Activated CD4-positive, alpha-beta T cell treated with anti-CD3 and anti-CD28 coated beads, Interleukin-2, amount 50 U/mL, for 24 hours (primary cell): ENCODE measurements at regions not wholly inside any gene's neighbourhood (a gene's known extent, or its start where the extent isn't known, plus 50 kb on each side); places are given as distances from the start of the nearest gene placed in this dataset.

Source experiments
- DNase-seq, 2 donors: peaks; one replicate each; pipeline ENCODE4 v3.0.0-alpha.2; 2020; ENCODE audit warnings: low read depth in 1 of 2, low spot score in 1 of 2

DNA sequence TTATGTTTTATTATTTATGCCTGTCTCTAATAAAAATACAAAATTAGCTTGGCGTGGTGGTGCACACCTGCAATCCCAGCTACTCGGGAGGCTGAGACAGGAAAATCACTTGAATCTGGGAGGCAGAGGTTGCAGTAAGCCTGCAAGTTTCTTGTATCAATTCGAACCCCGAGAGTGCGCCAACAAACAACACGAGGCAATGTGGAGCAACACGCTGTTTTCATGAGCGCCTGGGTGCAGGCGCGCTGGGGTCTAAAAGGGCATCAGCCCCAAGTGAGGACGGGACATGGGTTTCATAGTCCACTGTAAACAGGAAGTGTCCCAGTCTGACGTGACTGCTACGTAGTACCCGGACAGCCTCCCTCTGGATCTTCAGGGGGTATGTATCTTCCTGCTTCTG is 1634.6 kb upstream of the AGA start:
- no peak for DNase-seq

DNA sequence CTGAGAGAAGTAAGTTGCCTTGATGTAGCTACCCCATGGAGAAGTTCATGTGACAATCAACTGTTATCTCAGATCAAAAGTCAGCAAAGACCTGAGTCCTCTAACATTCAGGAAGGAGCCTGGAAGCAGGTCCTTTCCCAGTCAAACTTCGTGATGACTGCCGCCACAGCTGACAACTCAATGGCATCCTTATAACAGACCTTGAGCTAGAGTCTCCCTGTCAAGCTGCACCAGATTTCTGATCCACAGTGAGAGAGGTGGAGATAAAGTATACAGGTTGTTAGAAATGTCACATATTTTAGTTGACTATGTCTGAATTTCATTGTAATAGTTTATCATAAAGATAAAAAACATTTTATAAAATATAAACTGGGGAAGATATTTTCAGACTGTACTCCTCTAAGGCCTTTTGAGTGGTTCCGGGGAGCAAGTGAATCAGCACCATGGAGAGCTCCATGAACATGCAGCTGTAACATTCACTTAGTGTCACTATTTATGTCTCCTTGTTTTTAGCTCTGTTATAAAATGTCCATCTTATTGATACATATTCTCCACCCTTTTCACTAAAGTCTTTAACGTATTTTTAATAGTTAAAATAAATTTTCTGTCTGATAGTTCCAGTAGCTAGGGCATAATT is 1653.5 kb upstream of the AGA start:
- DNase-seq: no peak

DNA sequence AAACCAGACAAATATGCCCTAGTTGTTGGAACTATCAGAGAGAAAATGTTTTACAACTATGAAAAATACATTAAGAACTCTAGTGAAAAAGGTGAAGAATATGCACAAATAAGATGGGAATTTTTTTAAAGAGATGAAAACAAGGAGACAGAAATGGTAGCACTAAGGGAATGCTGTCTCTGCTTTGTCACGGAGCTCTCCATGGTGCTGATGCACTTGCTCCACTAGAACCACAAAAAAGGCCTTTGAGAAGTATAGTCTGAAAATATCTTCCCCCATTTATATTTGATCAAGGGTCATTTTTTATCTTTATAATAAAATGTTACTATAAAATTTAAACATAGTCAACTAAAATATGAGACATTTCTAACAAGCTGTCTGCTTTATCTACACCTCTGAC is 1655.5 kb upstream of the AGA start:
- no peak for DNase-seq

DNA sequence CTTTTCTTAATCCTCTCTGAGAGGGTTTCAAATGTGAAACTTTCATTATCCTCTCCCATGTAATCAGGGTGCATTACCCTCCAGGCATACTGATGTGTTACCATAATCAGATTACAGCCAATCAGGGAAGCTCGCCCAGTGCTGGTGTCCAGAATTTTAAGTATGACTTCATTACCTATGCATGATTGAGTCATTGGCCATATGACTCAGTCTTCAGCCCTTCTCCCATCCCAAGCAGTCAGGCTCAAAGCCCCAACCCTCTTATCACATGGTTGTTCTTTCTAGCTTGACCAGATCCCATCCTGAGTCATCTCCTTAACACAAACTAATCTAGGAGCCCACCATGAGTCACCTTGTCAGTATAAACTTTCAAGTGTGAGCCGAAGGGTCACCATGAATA is 1668.1 kb upstream of the AGA start:
- DNase-seq: no peak

DNA sequence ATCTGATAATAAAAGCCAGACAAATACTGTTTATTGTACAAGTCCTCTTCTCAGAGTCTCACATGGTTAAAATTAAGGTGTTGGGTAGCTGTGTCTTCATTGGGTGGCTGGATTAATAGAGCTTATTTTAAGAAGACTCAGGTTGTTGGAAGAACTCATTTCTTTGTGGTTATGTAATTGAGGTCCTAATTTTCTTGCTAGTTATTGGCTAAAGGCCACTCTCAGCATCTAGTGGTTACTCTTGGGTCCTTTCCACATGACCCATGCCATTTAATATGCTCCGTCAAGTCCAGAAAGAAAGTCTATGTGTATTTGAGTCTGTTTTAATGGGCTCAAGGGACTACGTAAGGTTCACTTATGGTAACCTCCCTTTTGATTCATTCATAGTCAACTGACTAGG is 1668.6 kb upstream of the AGA start:
- no peak for DNase-seq

DNA sequence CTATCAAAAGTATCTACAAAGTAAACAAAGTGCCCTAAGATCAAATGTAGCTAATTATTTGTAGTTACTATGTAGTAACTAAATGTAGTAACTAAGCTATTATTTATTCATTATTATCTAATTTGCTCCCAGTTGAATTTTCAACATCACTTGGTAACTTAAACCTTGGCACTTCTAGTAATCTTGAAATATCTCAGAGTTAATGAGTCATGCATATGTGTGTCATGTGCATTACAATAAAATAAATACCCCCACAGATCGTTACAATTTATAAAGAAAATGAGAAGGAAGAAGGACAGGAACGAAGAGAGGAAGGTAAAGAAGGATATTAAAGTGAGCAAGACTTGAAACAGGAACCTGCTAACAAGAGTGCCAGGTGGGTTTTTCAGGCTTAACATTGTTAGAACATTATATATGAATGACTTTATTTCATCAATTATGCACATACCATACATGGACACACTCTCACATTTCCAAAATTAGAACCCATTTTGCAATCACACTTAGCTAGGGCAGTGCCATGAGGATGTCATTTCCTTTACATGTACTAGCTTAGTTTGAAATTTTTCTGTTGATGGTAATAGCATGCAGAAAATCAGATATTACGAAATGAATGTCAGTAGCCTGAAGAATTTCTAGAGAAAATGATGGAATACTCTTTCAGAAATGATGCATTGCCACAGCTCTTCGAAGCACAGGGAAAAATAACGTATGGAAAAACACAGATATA is 1670.4 kb upstream of the AGA start:
- no peak for DNase-seq

DNA sequence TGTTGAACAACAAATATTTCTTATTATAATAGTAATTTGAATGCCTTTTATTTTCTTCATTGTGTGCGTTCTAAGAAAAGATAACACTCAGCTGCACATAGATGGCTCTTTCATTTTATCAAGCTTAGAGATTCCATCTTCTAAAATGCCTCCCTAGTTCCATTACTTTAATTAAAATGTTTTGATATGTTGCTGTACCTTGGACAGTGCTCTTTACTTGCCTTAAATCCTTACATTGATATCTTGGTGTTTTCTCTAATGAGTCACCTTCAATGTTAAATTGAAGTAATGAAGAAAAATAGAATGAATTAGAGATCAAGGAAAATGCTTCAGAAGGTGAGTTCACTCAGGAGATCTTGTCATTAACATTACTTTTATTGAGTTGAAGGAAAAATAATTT is 1672.4 kb upstream of the AGA start:
- no peak for DNase-seq

DNA sequence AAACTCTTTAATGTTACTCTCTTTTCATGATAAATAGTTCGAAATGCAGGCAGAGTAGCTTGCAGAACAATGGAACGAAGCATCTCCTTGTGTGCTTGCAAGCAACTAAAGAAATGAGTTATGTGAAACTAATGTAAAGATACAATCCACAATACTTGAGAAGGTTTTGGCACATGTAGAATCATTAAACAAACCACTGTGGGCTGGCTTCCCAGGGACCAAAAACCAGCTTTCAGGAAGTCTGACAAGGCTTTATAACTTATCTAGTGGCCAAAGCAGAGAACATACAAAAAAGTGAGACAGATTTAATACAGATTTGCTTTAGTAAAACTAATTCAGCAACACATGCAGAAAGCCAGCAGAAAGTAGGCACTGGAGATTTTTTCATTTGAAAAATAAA is 1673.8 kb upstream of the AGA start:
- no peak for DNase-seq

DNA sequence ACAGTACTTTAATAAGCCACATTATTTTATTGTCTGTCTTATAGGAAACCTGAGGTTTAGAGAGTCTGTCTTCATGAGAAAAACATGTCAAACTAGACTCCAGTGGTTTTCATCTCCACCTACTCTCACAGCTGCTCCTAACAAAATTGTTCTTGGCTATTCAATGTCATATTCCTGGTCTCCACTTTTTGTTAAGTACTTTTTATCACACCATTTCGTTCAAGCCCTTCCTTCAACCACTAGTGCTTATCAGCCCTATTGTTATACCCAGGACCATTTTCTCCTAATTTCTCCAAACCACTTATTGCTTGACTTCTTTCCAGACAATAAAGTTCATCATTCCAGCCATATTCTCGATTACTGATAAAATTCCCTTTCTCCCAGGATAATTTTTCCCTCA is 1674.3 kb upstream of the AGA start:
- no peak for DNase-seq

DNA sequence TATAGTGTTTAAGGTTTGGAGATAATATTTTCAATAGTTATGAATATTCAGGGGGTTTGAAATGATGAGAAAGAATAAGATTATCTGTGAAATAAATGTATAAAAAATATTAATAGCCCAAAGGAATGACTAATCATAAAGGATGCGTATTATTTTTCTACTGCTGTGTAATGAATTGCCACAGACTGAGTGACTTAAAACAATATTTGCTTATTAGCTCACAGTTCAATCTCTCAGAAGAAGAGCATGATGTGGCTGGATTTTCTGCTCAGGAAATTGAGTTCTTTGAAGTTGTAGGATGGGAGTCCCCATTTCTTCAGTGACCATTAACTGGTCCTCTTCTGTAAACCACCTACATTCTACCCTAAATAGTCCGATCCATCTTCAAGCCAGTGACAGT is 1680.8 kb upstream of the AGA start:
- DNase-seq: no peak

DNA sequence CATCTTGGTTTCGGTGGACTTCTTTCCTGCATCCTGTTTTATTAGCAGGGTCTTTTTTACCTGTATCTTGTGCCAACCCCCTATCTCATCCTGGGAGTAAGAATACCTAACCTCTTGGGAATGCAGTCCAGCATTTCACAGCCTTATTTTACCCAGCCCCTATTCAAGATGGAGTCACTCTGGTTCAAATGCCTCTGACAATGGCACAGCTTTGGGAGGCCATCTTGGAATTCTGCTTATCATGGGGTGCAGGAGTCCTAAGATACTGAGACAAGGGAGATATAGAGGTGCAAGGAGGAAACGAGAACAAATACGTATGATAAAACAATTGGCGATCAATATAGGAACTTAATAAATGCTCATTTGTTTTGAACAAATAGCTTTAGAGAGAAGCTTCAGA is 1682.2 kb upstream of the AGA start:
- DNase-seq: no peak

DNA sequence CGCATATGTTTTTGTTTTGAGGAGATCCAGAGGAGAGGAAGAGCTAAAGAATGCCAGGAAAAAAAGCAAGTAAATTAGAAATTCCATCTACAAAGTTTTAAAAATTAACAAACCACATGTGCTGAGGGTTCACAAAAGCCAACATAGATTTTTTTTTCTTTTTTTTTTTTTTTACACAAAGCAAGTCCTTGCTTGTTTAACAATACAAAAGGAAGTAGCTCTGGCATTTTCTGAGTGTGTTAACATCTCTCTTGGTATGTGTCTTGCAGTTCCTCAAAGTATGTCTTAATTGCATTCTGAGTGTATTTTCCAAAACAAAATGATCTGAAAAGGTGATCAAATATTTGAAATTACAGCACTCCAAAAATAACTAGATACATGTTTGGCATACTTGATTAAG is 1682.7 kb upstream of the AGA start:
- DNase-seq: no peak

DNA sequence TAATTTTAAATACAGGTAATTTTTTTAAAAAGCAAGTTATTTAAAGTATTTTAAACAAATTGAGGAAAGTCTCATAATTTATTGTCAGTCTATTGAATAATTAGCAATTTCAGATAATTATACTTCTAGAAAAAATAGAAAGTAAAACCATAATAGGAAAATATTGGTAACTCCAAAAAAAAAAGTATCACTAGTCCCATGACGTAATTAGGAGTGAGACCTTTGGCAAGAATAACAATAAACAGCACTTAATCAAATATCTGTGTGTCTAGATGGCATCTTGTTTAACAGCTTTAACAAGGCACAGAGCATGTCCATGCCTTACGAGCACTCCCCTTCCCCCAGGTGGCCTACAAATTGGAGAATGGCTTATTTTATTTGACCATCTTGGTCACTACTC is 1683.6 kb upstream of the AGA start:
- DNase-seq: no peak

DNA sequence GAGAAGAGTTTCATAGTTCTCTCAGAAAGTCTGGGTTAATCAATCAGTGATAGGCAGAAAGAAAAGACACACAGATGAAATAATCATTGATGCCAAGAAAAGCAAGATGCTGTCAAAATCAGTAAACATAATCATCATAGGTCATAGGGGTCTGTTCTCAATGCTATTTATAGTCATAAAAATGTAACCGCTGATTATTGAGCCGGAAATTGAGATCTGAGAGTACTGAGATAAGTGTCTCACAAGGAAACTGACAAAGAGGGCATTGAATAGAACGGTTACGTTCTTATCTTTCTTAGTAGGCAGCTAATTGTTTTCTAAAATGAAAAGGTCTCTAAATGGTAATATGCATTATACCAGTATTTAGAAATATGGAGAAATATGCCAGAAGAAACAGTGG is 1686.1 kb upstream of the AGA start:
- DNase-seq: no peak

DNA sequence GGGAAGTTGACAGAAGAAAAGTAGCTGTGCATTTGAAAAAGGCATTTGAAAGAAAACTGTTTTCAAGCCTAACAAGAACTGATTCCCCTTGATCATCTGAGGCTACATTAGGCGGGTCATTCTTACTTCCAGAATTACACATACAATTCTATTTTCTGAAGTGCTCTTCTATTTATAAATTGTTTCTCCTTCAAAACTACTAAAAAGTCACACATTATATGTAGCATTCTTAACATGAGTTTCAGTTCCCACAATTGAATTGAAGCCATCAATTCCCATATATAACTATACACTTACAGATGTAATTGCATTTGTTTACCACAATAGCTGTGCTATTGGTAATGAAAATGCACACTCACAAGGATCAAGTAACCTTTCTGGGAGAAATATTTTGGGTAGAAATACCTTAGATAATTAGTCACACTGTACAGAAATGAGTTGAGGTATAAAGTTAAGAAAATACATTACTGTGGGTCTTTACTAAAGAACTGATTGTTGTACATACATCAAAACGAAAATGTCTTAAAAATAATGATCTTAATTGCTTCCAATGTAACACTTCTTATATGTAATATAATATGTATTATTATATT is 1688.0 kb upstream of the AGA start:
- no peak for DNase-seq

DNA sequence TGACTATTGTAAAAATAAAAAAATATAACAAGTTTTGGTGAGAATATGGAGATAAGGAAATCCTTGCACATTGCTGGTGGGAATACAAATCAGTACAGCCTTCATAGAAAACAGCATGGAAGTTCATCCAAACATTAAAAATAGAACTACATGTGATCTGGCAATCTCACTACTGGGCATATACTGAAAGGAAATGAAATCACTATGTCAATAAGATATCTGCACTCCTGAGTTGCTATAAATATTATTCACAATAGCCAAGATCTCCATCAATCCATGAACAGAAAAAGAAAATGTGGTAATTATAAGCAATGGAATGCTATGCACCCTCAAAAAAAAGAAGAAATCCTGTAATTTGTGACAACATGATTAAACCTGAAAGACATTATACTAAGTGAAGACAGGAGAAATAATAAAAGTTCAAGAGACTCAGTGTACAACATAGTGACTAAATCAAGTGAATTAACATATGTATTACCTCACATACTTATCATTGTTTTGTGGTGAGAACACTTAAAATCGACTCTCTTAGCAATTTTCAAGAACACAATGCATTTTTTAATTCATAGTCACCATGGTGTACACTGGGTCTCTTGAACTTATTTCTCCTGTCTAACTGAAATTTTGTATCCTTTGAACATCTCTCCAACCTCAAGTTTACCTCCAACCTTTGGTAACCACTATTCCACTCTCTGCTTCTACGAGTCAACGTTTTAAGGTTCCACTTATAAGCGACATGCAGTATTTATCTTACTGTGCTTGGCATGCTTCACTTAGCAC is 1703.7 kb upstream of the AGA start:
- DNase-seq: no peak

DNA sequence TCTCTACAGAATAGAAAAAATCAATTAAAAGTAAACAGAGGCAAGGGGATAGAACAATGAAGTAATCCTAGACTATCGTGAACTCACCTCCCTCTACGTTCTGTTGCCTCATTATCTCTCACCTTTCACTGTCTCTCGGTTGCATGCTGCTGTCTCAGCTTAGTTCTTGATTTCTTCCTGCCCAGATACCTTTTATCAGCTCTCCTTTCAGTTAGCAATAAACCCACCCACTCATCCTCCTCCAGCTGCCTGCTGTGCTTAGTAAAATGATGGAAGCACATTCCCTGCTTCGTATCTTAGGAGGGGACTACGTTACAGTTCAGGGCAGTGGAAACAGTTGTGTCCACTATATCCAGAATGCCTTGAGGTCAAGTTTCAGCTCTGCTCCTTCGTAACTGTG is 1709.5 kb upstream of the AGA start:
- DNase-seq: no peak

DNA sequence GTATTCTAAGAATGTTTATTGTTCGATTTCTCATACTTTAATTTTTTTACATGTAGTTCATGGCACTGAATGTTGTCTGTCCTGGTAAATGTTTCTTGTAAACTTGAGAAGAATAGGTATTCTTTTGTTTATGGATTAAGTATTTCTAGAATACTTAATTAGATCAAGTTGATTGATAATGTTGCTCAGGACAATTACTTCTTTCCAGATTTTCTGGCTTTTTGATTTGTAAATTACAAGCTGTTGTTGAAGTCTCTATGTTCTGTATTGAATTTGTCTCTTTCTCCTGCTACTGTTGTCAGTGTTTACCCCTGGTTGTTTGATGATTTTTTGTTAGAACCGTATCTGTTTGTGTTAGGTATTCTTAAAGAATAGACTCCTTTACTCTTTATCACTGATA is 1720.9 kb upstream of the AGA start:
- DNase-seq: no peak

DNA sequence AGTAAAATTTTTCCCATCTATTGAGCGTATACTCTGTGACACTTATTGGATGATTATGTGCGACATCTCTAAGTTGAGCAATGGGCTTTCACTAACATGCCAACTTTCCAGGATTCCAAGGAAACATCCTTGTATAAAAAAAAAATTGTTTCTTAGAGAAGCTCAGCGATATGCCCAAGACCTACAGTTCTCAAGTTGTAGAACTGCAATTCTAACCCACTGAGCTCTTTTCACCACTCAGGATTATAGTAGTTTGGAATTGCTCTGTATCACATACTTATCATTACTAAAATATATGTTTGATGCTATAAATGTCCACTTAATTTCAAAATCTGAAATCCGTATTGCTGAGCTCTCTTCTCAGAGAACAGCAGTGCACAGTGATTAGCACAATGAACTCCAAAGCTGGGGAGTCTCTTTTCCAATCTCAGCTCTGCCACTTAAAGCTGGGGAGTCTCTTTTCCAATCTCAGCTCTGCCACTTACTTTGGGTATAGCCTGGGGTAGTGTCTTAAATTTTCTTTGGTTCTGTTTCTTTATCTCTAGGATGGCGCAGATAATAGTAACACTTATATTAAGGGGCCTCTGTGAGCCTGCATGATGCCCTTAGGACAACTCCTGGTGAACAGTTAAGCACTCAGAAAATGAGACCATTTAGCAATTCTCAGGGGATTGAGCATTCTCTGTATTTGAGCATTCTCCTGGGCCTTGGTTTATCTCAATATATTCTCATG is 1722.2 kb upstream of the AGA start:
- no peak for DNase-seq

DNA sequence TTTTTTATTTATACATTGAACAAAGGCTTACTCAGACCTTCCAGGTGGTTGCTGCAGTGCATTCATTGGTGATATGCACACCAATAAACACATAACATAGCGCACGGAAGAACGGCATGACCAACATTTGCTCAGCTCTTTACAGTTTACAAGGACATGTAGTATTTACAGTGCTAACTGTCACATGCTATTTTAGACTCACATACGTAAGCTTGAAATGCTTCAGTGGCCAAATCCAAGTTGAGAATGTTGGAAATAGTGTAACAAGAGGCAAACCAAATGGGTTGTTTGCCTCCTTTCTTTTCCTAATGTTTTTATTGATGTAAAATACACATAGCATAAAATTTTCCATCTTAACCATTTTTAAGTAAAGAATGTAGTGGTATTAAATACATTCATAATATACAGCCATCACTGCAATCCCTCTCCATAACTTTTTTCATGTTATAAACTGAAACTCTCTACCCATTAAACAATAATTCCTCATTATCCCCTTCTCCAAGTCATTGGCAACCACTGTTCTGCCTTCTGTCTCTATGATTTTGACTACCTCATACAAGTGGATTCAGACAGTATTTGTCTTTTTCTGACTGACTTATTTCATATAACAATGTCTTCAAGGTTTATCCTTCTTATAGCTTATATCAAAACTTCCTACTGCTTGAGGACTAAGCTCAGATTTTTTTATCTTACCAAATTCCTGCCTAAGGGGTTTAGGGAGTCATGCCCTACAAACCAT is 1722.9 kb upstream of the AGA start:
- no peak for DNase-seq

DNA sequence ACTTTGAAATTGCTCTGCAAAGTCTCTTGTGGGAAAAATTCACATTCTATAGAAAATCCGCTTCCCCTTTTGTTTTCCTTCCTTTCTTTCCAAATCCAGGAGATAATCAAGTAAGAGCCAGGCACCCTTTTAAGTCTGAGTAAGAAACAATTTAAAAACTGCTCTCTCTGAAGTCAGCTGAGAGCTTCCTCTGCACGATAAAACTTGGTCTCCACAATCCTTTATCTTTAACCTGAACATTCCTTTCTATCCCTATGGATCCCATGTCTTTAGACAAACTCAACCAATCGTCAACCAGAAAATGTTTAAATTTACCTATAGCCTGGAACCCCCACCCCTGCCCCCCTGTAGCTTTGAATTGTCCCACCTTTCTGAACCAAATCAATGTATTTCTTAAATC is 1723.6 kb upstream of the AGA start:
- DNase-seq: no peak
